CD4-positive, alpha-beta T cell treated with Interferon gamma for 1 hour (primary cell): ENCODE measurements at regions not wholly inside any gene's neighbourhood (a gene's known extent, or its start where the extent isn't known, plus 50 kb on each side); places are given as distances from the start of the nearest gene placed in this dataset.

ENCODE experiments used
- DNase-seq: peaks from one replicate; pipeline ENCODE4 v3.0.0-alpha.2; 2020

DNA sequence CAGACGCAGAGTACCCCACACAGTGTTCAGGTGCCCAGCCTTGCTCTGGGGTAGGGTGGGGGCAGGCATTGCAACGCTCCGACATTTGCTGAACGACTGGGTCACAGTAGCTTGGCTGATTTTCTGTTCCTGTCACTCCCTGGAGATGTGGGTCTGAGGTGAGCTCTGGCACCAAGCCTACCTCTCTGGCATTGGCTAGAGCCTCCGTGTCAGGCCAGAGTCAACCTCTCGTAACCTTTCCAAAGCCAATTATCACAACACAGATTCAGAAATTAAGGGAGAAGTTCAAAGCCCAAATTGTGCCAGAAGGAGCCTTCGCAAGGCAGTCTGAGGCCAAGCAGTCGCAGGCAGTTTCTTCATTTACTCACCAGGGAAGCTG is 117.2 kb downstream of the IRS2 start:
- no peak for DNase-seq

DNA sequence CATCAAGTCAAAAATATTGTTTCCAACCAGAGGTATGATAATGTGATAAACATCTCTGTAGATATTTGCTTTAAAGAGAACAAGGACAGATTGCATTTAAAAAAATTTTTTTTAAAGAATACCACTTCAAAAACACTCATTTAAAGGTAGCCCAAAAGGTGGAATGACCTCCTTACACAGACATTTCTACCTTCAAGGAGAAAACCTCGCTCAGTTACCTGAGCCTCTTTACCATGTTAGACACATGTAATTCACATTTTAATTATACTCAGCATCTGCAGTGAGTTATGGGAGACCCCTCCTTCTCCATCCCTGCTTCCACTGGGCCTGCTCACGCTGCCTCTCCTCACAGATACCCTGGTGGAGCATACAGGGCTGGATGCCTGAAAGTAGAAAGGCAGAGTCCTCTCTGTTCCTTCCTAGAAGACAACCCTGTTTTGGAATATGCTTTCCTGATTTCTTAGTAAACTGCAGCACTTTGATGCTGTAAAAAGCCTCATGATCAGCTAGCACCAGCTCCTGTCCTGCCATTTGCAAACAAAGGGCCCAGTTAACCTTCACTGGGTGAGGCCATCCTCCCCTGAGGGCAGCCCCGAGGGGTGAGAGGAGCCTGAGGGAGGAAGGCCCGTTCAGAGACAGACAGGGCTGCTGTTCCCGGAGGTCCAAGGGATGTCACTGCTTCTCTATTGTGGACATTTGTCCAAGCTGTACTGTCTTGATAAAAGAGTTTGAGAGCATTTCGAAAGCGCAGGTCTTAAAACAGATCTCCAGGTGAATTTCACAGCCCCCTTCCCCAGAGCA is 117.8 kb downstream of the IRS2 start:
- no peak for DNase-seq

DNA sequence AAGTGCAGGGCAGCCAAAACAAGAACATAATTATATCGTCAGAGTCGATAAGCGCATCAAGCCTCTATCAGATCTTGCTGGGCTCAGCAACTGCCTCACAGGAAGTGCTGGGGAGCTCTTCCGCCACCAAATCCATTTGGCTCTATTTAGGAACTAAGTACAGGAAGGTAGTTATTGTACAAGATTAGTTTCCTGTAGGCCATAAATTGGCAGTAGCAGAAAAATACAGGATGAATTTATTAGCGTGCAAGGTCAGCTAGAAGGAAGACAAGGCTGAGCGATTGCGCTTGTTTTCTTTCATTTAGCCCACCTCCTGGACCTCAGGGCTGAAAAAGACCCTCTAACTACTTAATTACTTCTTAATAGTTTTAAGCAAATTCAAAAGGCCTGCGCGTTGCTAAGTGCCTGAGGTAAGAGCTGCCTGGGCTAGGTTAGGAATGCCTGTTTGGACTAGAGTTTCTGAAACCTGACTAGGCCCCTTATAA is 118.5 kb downstream of the IRS2 start:
- no peak for DNase-seq

DNA sequence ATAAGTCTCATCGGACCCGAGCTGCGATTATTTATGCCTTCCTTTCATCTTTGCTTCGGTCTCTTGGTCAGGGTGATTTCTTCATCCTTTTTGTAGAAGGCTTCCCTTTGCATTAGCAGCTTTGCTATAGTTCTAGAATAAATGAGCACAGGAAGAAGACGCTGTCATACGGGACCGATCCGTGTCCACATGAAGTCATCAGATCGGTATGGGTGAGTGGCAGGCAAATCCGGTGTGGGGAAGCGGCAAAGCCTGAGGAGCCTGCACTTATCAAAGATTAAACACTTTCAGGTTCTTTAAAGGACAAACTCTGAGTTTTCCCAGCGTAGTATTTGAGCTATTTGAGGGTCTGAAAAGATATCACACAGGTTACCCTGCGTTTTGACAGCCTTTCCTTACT is 119.3 kb downstream of the IRS2 start:
- no peak for DNase-seq

DNA sequence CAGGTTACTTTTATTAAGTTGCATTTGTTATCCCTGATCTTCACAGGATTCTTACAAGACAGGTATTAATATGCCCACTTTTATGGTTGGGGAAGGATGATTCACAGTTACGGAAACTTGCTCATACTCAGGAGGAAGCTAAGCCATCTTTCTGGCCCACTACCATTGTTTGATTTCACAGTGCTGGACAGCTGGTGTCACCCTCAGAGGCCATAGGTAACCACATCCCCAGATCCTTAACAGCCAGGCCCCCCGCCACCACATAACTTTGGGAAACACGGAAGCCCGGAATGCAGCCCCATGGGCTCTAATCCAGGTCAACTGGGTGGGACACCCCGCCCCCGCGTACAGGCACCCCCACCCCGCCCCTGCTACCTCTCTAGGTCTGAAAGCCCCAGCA is 119.7 kb downstream of the IRS2 start:
- no peak for DNase-seq

DNA sequence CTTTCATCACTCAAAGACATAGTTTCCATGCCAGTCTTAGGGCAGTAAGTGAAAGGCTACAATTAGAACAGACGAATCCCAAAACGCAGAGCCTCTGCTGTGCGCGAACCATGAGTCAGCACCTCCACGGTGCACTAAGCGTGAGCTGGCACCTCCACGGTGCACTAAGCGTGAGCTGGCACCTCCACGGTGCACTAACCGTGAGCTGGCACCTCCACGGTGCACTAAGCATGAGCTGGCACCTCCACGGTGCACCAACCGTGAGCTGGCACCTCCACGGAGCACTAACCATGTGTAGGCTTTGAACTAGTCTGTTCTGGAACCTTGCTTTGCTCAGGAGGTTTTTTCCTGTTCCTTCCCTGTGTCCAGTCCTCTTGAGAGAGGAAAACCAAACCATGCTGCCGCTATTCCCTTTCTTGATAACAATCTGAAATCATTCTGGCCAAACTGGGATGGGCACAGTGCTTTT is 120.6 kb downstream of the IRS2 start:
- no peak for DNase-seq

DNA sequence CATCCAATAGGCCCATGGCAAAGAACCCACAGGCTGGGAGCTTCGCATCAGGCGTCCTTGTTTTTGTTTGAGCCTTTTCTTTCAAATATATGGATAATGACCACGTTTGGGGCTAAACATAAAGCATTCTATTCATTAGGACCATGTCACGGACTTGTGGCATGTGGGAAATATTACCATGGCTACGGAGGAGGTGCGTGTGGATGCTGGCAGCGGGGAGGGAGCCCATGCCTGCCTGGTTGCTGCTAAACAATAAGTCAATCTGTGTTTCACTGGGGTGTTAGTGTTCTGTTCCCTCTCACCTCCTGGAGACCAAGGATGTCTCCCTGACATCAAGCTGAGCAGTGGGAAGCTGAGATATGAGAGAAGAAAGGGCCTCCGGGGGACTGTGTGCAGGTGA is 121.1 kb downstream of the IRS2 start:
- no peak for DNase-seq

DNA sequence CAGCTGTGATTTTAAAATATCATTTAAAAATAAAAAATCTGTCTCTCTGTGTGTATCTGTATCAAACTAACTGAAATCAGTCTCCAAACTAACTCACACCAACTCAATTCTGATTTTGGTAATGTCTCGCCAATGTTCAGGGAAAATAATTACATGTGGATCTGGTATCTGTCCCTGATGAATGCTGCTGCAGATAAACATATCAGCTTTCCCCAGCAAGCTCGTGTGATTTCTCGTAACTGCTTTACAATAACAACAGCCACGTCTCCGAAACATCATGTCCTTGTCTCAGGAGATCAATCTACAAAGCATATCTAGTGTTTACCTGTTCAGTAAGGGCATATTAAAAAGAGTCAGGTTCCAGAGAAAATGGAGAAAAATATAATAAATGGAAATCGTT is 129.0 kb downstream of the IRS2 start:
- DNase-seq, result no peak

DNA sequence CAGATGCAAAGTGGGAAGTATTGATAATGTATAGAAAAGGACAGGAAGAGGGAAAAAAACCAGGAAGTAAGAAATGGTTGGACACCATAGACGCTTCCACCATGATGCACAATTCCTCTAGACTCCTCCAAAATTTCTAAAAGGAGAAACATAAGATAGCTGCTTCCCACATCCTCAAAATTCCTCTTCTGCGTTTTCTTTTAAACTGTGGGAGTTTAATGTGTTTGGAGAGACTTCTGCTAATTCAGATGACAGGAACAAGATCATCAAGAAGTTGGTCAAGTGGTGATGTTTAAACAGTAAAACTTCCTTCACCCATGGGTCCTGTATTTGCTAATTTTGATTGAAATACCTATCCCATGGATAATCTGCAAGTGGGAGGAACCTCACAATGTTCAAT is 130.2 kb downstream of the IRS2 start:
- DNase-seq, result no peak

DNA sequence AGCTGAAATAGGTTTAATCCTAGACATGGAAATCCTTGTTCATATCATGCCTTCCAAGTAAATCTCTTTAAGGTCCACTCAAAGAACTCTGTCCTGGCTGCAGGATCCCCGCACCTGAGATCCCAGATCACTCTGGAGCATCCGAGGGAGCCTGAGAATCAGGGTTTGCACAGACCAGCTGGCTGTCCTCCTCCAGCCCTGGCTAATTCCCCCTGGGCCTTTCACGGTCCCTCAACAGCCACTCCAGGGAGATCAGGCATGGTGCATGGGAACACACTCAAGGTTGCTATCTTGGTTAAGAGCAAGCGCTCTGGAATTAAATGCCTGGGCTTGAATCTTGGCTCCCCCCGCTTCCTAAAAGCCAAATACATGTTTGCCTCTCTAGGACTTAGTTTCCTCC is 130.8 kb downstream of the IRS2 start:
- no peak for DNase-seq

DNA sequence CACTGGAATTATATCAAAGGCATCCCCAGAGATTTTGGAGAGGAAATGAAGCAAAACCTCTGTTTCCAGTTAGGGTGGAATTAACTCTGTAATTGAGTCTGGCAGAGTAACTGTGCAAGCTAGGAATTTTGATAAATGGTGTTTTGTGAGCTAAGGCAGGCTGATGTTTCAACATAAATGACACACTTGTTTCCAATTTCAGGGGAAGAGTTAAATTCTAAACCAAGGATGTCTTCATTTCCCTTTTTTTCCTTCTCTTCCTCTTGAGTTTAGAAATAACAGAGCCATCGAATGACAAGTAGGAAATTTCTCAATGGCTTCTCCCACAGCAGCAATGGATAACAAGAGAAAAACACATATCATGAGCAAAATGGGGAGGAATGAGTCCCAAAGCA is 131.2 kb downstream of the IRS2 start:
- no peak for DNase-seq

DNA sequence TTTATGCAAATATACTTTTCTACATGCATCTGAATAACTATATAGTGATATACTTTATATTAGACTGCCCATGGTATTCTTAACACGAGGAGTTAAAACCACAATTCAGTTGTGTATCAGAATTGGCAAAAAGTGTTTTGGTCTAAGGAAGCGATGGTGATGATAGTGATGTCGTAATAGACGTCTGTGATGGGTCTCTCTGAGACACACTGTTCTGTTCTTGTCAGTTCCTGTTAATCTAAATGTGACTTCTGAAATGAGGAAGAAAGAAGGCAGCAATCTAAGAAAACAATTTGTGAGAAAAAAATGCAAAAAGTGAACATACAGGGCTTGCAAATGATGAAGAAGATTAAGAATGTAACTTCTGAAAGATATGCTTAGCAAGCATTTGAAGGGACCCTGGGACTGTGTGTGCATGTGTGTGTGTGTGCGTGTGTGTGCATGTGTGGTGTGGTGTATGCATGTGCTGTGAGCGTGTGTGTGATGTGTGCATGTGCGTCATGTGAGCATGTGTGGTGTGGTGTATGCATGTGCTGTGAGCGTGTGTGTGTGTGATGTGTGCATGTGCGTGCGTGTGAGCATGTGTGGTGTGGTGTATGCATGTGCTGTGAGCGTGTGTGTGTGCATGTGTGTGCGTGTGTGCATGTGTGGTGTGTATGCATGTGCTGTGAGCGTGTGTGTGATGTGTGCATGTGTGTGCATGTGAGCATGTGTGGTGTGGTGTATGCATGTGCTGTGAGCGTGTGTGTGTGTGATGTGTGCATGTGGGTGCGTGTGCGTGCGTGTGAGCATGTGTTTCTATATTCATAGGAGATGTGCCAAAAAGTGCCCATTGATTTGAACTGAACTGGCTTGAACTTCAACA is 131.8 kb downstream of the IRS2 start:
- DNase-seq, result no peak

DNA sequence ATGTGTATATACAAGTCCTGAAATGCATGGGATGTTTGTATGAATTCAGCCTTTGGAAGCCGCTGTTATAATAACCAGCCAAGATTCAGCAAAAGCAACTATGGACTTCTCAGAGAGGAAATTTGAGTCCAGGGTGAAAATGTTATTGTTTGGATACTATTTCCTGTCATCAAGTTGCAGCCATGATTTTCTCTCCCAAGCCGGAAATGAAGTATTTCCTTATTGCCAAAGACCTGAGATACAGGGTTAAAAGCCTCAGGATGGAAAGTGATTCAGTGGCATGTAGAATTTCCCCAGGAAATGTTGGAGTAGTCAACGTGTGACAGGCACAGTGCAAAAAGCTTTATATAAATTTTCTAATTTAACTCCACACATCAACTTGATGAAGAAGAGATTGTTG is 133.9 kb downstream of the IRS2 start:
- DNase-seq, result no peak

DNA sequence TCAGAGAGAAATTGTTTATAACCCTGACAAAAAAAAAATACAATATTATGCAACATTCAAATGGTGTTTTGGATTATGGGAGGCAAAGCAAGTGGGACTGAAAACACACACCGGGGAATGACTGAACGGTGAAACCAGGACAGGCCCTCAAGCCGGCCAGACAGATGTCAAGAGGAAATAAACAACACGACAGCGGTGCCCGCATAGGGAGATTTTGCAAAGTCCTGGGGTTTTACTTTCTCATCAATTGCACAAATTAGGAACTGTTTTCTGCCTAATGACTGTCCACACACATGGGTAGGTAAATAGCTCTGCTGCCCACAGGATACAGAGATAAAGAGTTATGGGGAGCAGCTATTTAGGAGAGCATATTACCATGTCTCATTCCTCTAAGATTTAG is 134.5 kb downstream of the IRS2 start:
- DNase-seq, result no peak

DNA sequence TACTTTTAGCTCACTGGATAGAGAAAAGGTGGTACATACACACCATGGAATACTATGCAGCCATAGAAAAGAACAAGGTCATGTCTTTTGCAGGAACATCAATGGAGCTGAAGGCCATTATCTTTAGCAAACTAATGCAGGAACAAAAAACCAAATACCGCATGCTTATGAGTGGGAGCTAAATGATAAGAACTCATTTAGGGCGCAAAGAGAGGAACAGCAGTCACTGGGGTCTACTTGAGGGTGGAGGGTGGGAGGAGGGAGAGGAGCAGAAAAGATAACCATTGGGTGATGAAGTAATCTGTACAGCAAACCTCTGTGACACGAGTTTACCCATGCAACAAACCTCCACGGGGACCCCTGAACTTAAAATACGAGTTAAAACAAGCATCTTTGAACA is 135.1 kb downstream of the IRS2 start:
- DNase-seq, result no peak

DNA sequence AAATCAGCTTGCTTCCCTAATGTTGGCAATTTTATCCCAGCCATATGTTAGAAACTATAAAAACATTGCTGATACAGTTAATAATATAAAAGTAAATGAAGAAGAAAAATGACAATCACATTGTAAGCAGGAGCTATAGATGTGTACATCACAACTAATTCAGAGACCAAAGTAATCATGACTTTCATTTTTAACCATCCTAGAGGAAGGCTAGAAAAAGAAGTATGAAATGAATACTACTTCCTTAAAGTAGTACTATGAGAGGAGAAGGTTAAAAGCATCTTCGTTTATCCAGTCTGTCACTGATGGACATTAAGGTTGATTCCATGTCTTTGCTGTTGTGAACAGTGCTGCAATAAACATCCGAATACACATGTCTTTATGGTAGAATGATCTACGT is 135.5 kb downstream of the IRS2 start:
- DNase-seq, result no peak

DNA sequence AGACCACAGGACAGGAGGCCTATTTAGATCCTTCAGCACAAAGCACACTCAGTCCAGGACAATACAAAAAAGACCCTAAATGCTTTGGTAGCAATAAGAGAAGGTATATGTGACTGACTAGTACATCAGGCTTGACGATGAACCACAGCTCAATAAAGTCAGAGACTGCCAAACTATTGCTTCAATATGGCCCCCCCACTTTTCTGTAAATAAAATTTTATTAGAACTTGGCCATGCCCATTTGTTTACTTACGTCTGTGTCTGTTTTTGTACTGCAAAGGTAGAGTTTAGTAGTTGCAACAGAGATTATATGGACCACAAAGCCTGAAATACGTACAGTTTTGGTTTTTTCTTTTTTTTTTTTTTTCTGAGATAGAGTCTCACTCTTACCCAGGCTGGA is 136.7 kb downstream of the IRS2 start:
- no peak for DNase-seq

DNA sequence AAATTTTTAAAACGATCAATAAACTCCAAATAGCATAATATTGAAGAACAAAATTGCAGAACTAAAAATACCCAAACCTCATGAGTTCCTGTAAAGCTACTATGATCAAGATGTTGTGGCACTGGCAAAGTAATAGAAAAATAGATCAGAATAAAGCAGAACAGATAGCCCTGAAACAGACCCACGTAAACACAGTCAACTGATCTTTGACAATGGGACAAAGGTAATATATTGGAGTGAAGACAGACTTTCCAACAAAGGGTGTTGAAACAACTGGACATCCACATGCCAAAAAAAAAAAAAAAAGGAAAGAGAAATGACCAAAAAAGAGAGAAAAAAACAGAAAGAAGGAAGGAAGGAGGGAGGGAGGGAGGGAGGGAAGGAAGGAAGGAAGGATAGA is 138.7 kb downstream of the IRS2 start:
- DNase-seq, result no peak

DNA sequence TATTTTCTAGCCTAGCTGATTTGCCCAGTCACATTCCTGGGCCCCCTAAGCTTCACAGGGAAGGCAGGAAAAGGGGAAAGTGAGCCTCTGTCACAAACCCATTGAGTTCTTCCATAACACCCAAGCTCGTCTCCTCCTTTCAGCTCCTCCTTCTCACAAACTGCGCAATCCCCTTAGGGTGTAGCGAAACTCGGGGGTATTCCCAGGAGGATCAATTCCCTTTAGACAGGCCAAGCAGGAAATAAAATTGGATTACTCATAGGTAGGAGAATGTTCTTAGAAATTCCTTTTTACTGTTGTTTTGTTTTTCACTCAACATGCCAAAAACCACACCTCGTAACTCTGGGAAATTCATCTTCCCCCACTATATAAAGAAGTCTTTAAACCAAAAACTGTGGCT is 139.3 kb downstream of the IRS2 start:
- no peak for DNase-seq

DNA sequence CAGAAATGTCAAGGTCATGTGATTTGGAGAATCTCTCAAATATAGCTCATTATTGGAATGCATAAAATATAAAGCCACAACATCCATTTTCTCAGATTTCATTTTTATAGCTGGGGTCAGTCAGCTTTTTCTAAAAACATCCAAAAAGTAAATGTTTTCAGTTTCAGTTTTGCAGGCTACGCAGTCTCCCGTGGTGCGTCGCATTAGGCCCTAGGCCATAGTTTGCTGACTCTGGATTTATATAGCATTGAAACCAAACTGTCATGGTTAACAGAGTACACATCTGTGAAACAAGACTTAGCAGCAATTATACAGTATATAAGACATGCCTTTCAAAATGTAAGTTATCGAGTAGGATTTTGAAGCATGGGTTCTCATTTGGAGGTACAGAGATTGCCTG is 140.0 kb downstream of the IRS2 start:
- no peak for DNase-seq

DNA sequence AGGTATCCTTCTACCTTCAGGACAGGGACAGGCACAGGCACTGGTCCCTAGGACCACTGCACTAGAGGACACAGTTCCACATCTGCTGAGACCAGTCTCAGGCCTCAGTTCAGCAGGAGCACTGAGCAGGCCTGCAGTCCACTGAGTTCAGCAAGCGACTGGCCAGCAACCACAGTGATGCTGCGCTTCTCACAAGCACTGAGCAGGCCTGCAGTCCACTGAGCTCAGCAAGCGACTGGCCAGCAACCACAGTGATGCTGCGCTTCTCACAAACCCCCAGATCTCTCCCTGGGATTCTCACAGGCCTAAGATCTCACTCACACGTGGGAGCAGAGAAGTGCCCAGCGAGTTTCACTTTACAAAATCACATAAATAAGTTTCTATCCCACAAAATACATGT is 140.6 kb downstream of the IRS2 start:
- DNase-seq, result no peak

DNA sequence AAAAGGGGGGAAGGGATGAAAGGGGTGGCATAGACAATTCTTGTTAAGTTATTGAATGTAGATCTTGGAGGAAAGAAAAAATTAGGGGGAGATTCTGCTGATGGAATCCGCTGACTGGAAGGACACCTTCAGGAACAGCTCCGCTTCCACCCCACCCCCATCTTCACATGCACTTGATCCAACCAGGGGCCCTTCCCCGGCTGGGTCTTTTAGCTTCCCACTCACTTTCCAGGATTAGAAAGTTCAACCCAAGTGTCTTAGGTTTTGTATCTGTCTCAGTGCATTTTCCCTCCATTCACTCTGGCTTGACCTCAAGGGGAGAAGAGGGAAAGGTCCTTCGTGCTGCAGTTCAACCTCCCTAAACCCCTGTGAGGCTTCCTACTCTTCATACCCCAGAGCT is 141.4 kb downstream of the IRS2 start:
- DNase-seq, result no peak

DNA sequence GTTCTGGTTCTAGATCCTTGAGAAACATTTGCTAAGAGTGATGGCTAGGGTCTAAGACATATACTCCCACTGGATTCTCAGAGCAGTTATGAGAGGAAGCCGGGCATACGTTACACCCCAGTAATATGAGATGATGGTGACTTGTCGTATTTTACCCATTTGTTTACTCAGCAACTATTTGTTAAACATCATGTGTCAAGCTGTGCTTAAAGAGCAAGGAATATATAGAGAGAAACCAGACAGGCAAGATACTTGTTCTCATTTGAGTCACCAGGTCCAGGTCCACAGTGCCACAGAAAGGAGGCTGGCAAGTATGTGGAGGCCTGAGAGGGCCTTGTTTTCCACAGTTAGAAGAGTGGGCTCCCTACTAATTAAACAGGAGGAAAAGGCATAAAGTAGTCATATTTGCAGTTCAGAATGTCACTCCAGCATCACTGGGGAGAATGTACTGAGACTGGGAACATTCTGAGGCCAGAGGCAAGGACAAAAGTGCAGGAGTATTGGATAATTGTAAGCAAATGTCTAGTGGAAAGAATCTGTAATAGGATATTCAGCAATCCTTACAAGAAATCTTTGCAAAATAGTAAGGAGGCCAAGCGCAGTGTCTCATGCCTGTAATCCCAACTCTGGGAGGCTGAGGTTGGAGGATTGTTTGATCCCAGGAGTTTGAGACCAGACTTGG is 142.2 kb downstream of the IRS2 start:
- DNase-seq, result no peak

DNA sequence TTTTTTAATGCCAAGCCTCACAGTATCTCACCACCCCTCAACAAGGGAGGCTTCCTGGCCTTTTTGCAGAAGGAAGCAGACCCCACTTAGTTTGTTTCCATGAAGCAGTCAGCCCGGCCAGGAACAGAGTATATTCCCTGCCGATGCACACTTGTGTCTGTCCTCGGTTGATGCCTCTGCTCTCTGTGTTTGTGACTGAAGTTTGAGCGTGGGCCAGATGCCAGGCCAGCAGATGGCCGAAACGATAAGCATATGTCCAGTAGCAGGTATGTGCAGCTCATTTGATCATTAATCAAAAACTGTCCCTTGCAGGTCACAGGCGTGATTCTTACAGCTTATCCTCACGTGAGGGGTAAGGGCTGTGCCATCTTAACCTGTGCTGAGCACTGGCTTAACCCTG is 144.0 kb downstream of the IRS2 start:
- no peak for DNase-seq
